Naive thymus-derived CD8-positive, alpha-beta T cell (primary cell): ENCODE measurements at regions not wholly inside any gene's neighbourhood (a gene's known extent, or its start where the extent isn't known, plus 50 kb on each side); places are given as distances from the start of the nearest gene placed in this dataset.

Source experiments
- ATAC-seq, 2 donors: fragments of 150-1000 bp; cut with Tn5 transposase in 1 of 2; sonication (Bioruptor Pico), chemical (Tn5 transposase) in 1 of 2; 1 replicate in 1 of 2; 2 replicates in 1 of 2; pipeline ENCODE4 v1.10.0; 2021; ENCODE audit warnings: mild to moderate bottlenecking in 2 of 2, moderate library complexity in 2 of 2
- POLR2A ChIA-PET: fragments of 350-600 bp; sonication (Branson Sonifier 250); formaldehyde crosslinking; loops from one replicate; lab custom pipeline; 2021; ENCODE audit warnings: antibody characterized with exemption; lab: Charles Lee
- DNase-seq, 10 donors: peaks; one replicate each; pipeline versions ENCODE4 v3.0.0 to v3.0.0-alpha.2; 2020 to 2022
- H3K27ac Mint-ChIP-seq, 10 donors: one replicate each; pipeline ENCODE4 v1.8.0; 2020 to 2022; ENCODE audit warnings: mild to moderate bottlenecking in 10 of 10, mixed read lengths in 10 of 10, moderate library complexity in 4 of 10, inconsistent platforms in 1 of 10
- H3K27me3 Mint-ChIP-seq, 5 donors: one replicate each; pipeline ENCODE4 v1.8.0; 2021 to 2022; ENCODE audit warnings: mixed read lengths in 5 of 5
- H3K36me3 Mint-ChIP-seq, 3 donors: one replicate each; pipeline ENCODE4 v1.8.0; 2020 to 2022; ENCODE audit warnings: mixed read lengths in 3 of 3, mild to moderate bottlenecking in 2 of 3, inconsistent platforms in 1 of 3
- H3K4me1 Mint-ChIP-seq, 4 donors: one replicate each; pipeline ENCODE4 v1.8.0; 2021 to 2022; ENCODE audit warnings: mixed read lengths in 4 of 4
- H3K4me3 Mint-ChIP-seq, 10 donors: one replicate each; pipeline ENCODE4 v1.8.0; 2020 to 2022; ENCODE audit warnings: mild to moderate bottlenecking in 10 of 10, mixed read lengths in 10 of 10, moderate library complexity in 6 of 10, inconsistent platforms in 1 of 10
- H3K9me3 Mint-ChIP-seq, 9 donors: one replicate each; pipeline ENCODE4 v1.8.0; 2020 to 2022; ENCODE audit warnings: mixed read lengths in 9 of 9, mild to moderate bottlenecking in 3 of 9, inconsistent platforms in 1 of 9, moderate library complexity in 1 of 9

- POLR2A ChIA-PET, result no interaction called here
- no peak overlapping the region for H3K27ac Mint-ChIP-seq
- peaks cover 0 to 5% (median 2%) of the 10 kb centered on the region in 5 donors for H3K27me3 Mint-ChIP-seq
- DNase-seq (no peak), ATAC-seq (no peak)
- no peak overlapping the region for H3K4me3 Mint-ChIP-seq
- H3K36me3 Mint-ChIP-seq, result no peaks in the 10 kb centered on the region
- no peaks in the 10 kb centered on the region for H3K4me1 Mint-ChIP-seq
- H3K9me3 Mint-ChIP-seq, result no peaks in the 10 kb centered on the region
Measured at GRCh38 chr3:106734712-106735111, 642.5 kb upstream of the CCDC54 start.

- no peak for DNase-seq
- Mint-ChIP-seq H3K4me1 (no peaks in the 10 kb centered on the region), H3K27me3 (peaks cover 0 to 5% (median 2%) of the 10 kb centered on the region in 5 donors), H3K36me3 (no peaks in the 10 kb centered on the region), H3K4me3 (no peak overlapping the region), H3K9me3 (no peaks in the 10 kb centered on the region), H3K27ac (no peak overlapping the region)
- POLR2A ChIA-PET, result no interaction called here
- ATAC-seq, result no peak
Measured at GRCh38 chr3:106737265-106737664, 640.0 kb upstream of the CCDC54 start.

GRCh38 chr3:106740116-106740515 lies 637.1 kb upstream of the CCDC54 start:
- Mint-ChIP-seq H3K27ac (no peak overlapping the region), H3K36me3 (no peaks in the 10 kb centered on the region), H3K9me3 (no peaks in the 10 kb centered on the region), H3K27me3 (peaks cover 0 to 2% (median 0%) of the 10 kb centered on the region in 5 donors), H3K4me3 (no peak overlapping the region), H3K4me1 (no peaks in the 10 kb centered on the region)
- POLR2A ChIA-PET, result no interaction called here
- DNase-seq, result no peak
- ATAC-seq, result no peak

- Mint-ChIP-seq H3K9me3 (no peaks in the 10 kb centered on the region), H3K36me3 (no peaks in the 10 kb centered on the region), H3K27ac (no peak overlapping the region), H3K27me3 (peaks cover 0 to 10% (median 2%) of the 10 kb centered on the region in 5 donors), H3K4me1 (no peaks in the 10 kb centered on the region), H3K4me3 (no peak overlapping the region)
- DNase-seq (no peak), ATAC-seq (no peak)
- POLR2A ChIA-PET, result no interaction called here
Measured at GRCh38 chr3:106745344-106746168, 631.7 kb upstream of the CCDC54 start.

GRCh38 chr3:106746286-106746685 lies 631.0 kb upstream of the CCDC54 start:
- Mint-ChIP-seq H3K27ac (no peak overlapping the region), H3K4me3 (no peak overlapping the region), H3K36me3 (no peaks in the 10 kb centered on the region), H3K4me1 (no peaks in the 10 kb centered on the region), H3K9me3 (no peaks in the 10 kb centered on the region), H3K27me3 (peaks cover 0 to 10% (median 2%) of the 10 kb centered on the region in 5 donors)
- DNase-seq (no peak), ATAC-seq (no peak)
- POLR2A ChIA-PET, result no interaction called here

GRCh38 chr3:106748472-106749262 lies 628.6 kb upstream of the CCDC54 start:
- H3K4me3 Mint-ChIP-seq, result no peak overlapping the region
- POLR2A ChIA-PET, result no interaction called here
- H3K36me3 Mint-ChIP-seq, result no peaks in the 10 kb centered on the region
- no peak for ATAC-seq
- no peak overlapping the region for H3K27ac Mint-ChIP-seq
- no peaks in the 10 kb centered on the region for H3K4me1 Mint-ChIP-seq
- H3K27me3 Mint-ChIP-seq, result peaks cover 0 to 10% (median 2%) of the 10 kb centered on the region in 5 donors
- no peak for DNase-seq
- H3K9me3 Mint-ChIP-seq, result peaks cover 0 to 5% (median 0%) of the 10 kb centered on the region in 9 donors

- no peaks in the 10 kb centered on the region for H3K4me1 Mint-ChIP-seq
- H3K9me3 Mint-ChIP-seq, result peaks cover 0 to 12% (median 7%) of the 10 kb centered on the region in 9 donors
- peaks cover 0 to 10% (median 2%) of the 10 kb centered on the region in 5 donors for H3K27me3 Mint-ChIP-seq
- no peak overlapping the region for H3K27ac Mint-ChIP-seq
- ATAC-seq (no peak), DNase-seq (no peak)
- no peak overlapping the region for H3K4me3 Mint-ChIP-seq
- H3K36me3 Mint-ChIP-seq, result no peaks in the 10 kb centered on the region
- POLR2A ChIA-PET, result no interaction called here
Measured at GRCh38 chr3:106750092-106750491, 627.1 kb upstream of the CCDC54 start.

- POLR2A ChIA-PET, result no interaction called here
- peaks cover 0 to 22% (median 10%) of the 10 kb centered on the region in 9 donors for H3K9me3 Mint-ChIP-seq
- no peaks in the 10 kb centered on the region for H3K4me1 Mint-ChIP-seq
- DNase-seq (no peak), ATAC-seq (no peak)
- peaks cover 0 to 2% (median 0%) of the 10 kb centered on the region in 5 donors for H3K27me3 Mint-ChIP-seq
- H3K4me3 Mint-ChIP-seq, result no peak overlapping the region
- H3K27ac Mint-ChIP-seq, result no peak overlapping the region
- H3K36me3 Mint-ChIP-seq, result no peaks in the 10 kb centered on the region
Measured at GRCh38 chr3:106755336-106755735, 621.9 kb upstream of the CCDC54 start.

- peaks cover 0 to 22% (median 10%) of the 10 kb centered on the region in 9 donors for H3K9me3 Mint-ChIP-seq
- H3K4me1 Mint-ChIP-seq, result no peaks in the 10 kb centered on the region
- ATAC-seq (no peak), DNase-seq (no peak)
- peaks cover 0 to 2% (median 0%) of the 10 kb centered on the region in 5 donors for H3K27me3 Mint-ChIP-seq
- no peak overlapping the region for H3K4me3 Mint-ChIP-seq
- no peaks in the 10 kb centered on the region for H3K36me3 Mint-ChIP-seq
- H3K27ac Mint-ChIP-seq, result no peak overlapping the region
- POLR2A ChIA-PET, result no interaction called here
Measured at GRCh38 chr3:106756901-106757300, 620.3 kb upstream of the CCDC54 start.

- Mint-ChIP-seq H3K36me3 (no peaks in the 10 kb centered on the region), H3K27ac (no peak overlapping the region), H3K9me3 (peaks cover 0 to 22% (median 8%) of the 10 kb centered on the region in 9 donors), H3K4me1 (no peaks in the 10 kb centered on the region), H3K4me3 (no peak overlapping the region), H3K27me3 (peaks cover 0 to 2% (median 0%) of the 10 kb centered on the region in 5 donors)
- DNase-seq, result no peak
- no peak for ATAC-seq
- POLR2A ChIA-PET, result no interaction called here
Measured at GRCh38 chr3:106758459-106758858, 618.8 kb upstream of the CCDC54 start.

- H3K36me3 Mint-ChIP-seq, result no peaks in the 10 kb centered on the region
Measured at GRCh38 chr3:106759731-106760130, 617.5 kb upstream of the CCDC54 start.

GRCh38 chr3:106765342-106765741 lies 611.9 kb upstream of the CCDC54 start:
- H3K27me3 Mint-ChIP-seq, result no peaks in the 10 kb centered on the region
- DNase-seq (no peak), ATAC-seq (no peak)
- no peak overlapping the region for H3K4me3 Mint-ChIP-seq
- no peaks in the 10 kb centered on the region for H3K9me3 Mint-ChIP-seq
- no peaks in the 10 kb centered on the region for H3K36me3 Mint-ChIP-seq
- POLR2A ChIA-PET, result no interaction called here
- no peaks in the 10 kb centered on the region for H3K4me1 Mint-ChIP-seq
- no peak overlapping the region for H3K27ac Mint-ChIP-seq

More at GRCh38 chr3:106759731-106760130, 617.5 kb upstream of the CCDC54 start:
- no peak for ATAC-seq
- Mint-ChIP-seq H3K4me1 (no peaks in the 10 kb centered on the region), H3K4me3 (no peak overlapping the region), H3K27ac (no peak overlapping the region), H3K9me3 (peaks cover 0 to 14% (median 5%) of the 10 kb centered on the region in 9 donors), H3K27me3 (peaks cover 0 to 2% (median 0%) of the 10 kb centered on the region in 5 donors)
- DNase-seq, result no peak
- POLR2A ChIA-PET, result no interaction called here

- H3K27ac Mint-ChIP-seq, result no peak overlapping the region
- POLR2A ChIA-PET, result no interaction called here
- ATAC-seq (no peak), DNase-seq (no peak)
- H3K27me3 Mint-ChIP-seq, result no peaks in the 10 kb centered on the region
- H3K9me3 Mint-ChIP-seq, result no peaks in the 10 kb centered on the region
- H3K4me1 Mint-ChIP-seq, result no peaks in the 10 kb centered on the region
- no peaks in the 10 kb centered on the region for H3K36me3 Mint-ChIP-seq
- H3K4me3 Mint-ChIP-seq, result no peak overlapping the region
Measured at GRCh38 chr3:106768941-106769480, 608.2 kb upstream of the CCDC54 start.
